ENCODE measurements at regions not wholly inside any gene's neighbourhood (a gene's known extent, or its start where the extent isn't known, plus 50 kb on each side); places are given as distances from the start of the nearest gene placed in this dataset.

DNA sequence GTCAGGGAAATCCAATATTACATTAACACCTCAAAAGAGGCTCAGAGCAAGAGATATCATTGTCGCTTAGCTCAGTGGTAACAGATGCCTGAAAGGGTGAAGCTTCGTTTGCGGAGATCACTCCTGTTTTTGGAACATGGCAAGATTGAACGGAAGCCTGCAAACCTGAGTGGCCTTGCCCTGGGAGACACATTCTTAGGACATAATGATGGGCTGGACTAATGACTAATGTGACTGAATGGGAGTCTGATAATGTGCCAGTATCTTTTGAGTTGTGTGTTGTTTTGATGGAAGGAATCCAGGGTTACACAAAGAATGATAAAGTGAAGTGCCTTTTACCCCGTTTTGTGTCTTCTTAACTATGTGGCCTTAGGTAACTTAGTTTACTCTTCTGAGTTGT is 109.3 kb upstream of the IFNG-AS1 start:
- no peak for TF ChIP-seq CTCF (IDR thresholded peaks at IDR 0.05; ENCODE audit: poor library complexity)
- TF ChIP-seq EZH2phosphoT487 (IDR thresholded peaks at IDR 0.05; ENCODE audit: low read depth, severe bottlenecking, unreplicated experiment), result no peak
- no peak for TF ChIP-seq EZH2 (IDR thresholded peaks at IDR 0.05; ENCODE audit: borderline replicate concordance)

All from hepatocyte (in vitro differentiated cells).